MM.1S (cell line): ENCODE measurements at regions not wholly inside any gene's neighbourhood (a gene's known extent, or its start where the extent isn't known, plus 50 kb on each side); places are given as distances from the start of the nearest gene placed in this dataset.

Experiments used
- DNase-seq: peaks from one replicate; pipeline ENCODE4 v3.0.0-alpha.2; 2015
- H2AFZ ChIP-seq: fragments of 300-600 bp; sonication (generic); 2 replicates; pipeline ENCODE4 v1.6.0; 2016; ENCODE audit warnings: antibody characterized with exemption, low read length
- H3F3A ChIP-seq: fragments of 300-600 bp; sonication (generic); 2 replicates; pipeline ENCODE4 v1.6.1; 2016; ENCODE audit warnings: mild to moderate bottlenecking, antibody characterized with exemption, low read length, moderate library complexity, mixed read lengths; ENCODE audit not compliant: insufficient read depth
- H3K27ac ChIP-seq: fragments of 300-600 bp; sonication (generic); 2 replicates; pipeline ENCODE4 v1.5.1; 2016; ENCODE audit warnings: mild to moderate bottlenecking, low read length
- H3K27me3 ChIP-seq: fragments of 300-600 bp; sonication (generic); replicated peaks from 2 replicates; pipeline ENCODE4 v1.6.0; 2016; ENCODE audit warnings: low read length; ENCODE audit not compliant: insufficient read depth
- H3K36me3 ChIP-seq: fragments of 300-600 bp; sonication (generic); replicated peaks from 2 replicates; pipeline ENCODE4 v1.6.1; 2016; ENCODE audit warnings: mild to moderate bottlenecking, low read length, mixed read lengths; ENCODE audit not compliant: insufficient read depth
- H3K4me1 ChIP-seq: fragments of 300-600 bp; sonication (generic); 2 replicates; pipeline ENCODE4 v1.6.1; 2016; ENCODE audit warnings: low read length, mixed read lengths
- H3K4me2 ChIP-seq: fragments of 300-600 bp; sonication (generic); 2 replicates; pipeline ENCODE4 v1.6.0; 2016; ENCODE audit warnings: low read depth, low read length
- H3K4me3 ChIP-seq: fragments of 300-600 bp; sonication (generic); 2 replicates; pipeline ENCODE4 v1.5.1; 2016; ENCODE audit warnings: low read length, mixed read lengths
- H3K79me2 ChIP-seq: fragments of 300-600 bp; sonication (generic); 2 replicates; pipeline ENCODE4 v1.6.1; 2016; ENCODE audit warnings: mixed run types, low read length, mixed read lengths
- H3K9ac ChIP-seq: fragments of 300-600 bp; sonication (generic); 2 replicates; pipeline ENCODE4 v1.6.1; 2016; ENCODE audit warnings: low read length, mixed read lengths
- H3K9me2 ChIP-seq: fragments of 300-600 bp; sonication (generic); replicated peaks from 2 replicates; pipeline ENCODE4 v1.6.1; 2016; ENCODE audit warnings: mild to moderate bottlenecking, low read length, mixed read lengths; ENCODE audit not compliant: insufficient read depth
- H3K9me3 ChIP-seq: fragments of 300-600 bp; sonication (generic); replicated peaks from 2 replicates; pipeline ENCODE4 v1.6.1; 2016; ENCODE audit warnings: mild to moderate bottlenecking, low read length, mixed read lengths; ENCODE audit not compliant: insufficient read depth
- H4K20me1 ChIP-seq: fragments of 300-600 bp; sonication (generic); 2 replicates; pipeline ENCODE4 v1.6.1; 2016; ENCODE audit warnings: mild to moderate bottlenecking, low read length, moderate library complexity, mixed read lengths; ENCODE audit not compliant: insufficient read depth
- CTCF ChIP-seq: fragments of 300-600 bp; sonication (generic); IDR thresholded peaks from 2 replicates; pipeline ENCODE4 v1.5.1; 2016; ENCODE audit warnings: antibody characterized with exemption, low read length, mixed read lengths
- EZH2 ChIP-seq: fragments of 300-600 bp; sonication (generic); optimal IDR thresholded peaks from 2 replicates; pipeline ENCODE3; 2017; ENCODE audit warnings: low read depth, mild to moderate bottlenecking, antibody characterized with exemption, low read length, mixed read lengths
- EZH2phosphoT487 ChIP-seq: fragments of 300-600 bp; sonication (generic); IDR thresholded peaks from 2 replicates; pipeline ENCODE4 v1.6.1; 2018; ENCODE audit warnings: antibody characterized with exemption, low read length

DNA sequence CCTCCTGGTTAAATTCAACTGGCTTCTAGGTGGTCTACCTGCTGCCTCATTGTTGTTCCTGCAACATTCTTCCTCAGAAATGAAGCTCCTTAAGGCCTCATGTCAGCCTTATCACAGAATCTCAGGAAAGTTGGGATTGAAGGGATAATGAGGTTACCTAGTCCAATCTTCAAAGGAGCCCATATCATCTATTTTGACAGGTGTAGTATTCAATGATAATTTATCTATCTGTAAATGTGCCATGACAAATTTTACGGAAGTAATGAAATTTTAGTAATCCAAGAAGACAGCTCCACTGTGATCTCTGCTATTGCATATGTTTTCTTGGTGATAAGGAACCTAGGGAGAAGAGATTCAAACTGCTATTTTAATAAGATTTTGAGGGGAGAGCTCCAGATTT lies 973.8 kb downstream of the ROBO2 start:
- Histone ChIP-seq H3K36me3 (no peaks in the 10 kb centered on the region), H3K4me2 (no peak overlapping the region), H3K27ac (no peak overlapping the region), H3K9me3 (no peaks in the 10 kb centered on the region), H4K20me1 (no peaks in the 10 kb centered on the region), H3K27me3 (no peaks in the 10 kb centered on the region), H3F3A (no peaks in the 10 kb centered on the region), H2AFZ (no peak overlapping the region), H3K9me2 (no peaks in the 10 kb centered on the region), H3K79me2 (no peaks in the 10 kb centered on the region), H3K9ac (no peak overlapping the region), H3K4me3 (no peak overlapping the region), H3K4me1 (no peaks in the 10 kb centered on the region)
- TF ChIP-seq CTCF = no peak
- no peak for TF ChIP-seq EZH2
- no peak for TF ChIP-seq EZH2phosphoT487
- no peak for DNase-seq

DNA sequence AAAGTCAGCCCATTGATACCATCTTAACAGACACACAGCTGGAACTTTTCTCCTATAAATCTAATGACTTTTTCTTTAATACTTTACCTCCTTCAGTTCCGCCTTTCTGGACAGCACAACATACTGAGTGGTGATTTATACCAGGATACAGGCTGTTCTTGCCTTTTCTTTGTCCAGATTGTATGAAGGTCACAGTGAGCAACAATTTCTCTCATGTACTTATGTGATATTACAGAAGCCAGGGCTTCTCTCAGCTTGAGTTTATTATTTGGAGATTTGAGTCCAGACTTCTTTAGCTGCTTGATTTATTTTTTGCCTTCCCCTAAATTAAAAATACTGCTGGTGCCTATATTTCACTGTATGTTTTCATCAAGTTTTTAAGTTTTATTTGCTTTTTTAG lies 976.0 kb downstream of the ROBO2 start:
- no peaks in the 10 kb centered on the region for H3K9me2 ChIP-seq
- TF ChIP-seq EZH2 (no peak), EZH2phosphoT487 (no peak), CTCF (no peak)
- H3K4me2 ChIP-seq = no peak overlapping the region
- H3K4me1 ChIP-seq = no peaks in the 10 kb centered on the region
- H3K9ac ChIP-seq = no peak overlapping the region
- H3K9me3 ChIP-seq = no peaks in the 10 kb centered on the region
- no peaks in the 10 kb centered on the region for H3F3A ChIP-seq
- no peak overlapping the region for H3K4me3 ChIP-seq
- H3K27me3 ChIP-seq = no peaks in the 10 kb centered on the region
- no peaks in the 10 kb centered on the region for H3K79me2 ChIP-seq
- H4K20me1 ChIP-seq = no peaks in the 10 kb centered on the region
- DNase-seq = no peak
- H3K27ac ChIP-seq = no peak overlapping the region
- no peaks in the 10 kb centered on the region for H3K36me3 ChIP-seq
- no peak overlapping the region for H2AFZ ChIP-seq

DNA sequence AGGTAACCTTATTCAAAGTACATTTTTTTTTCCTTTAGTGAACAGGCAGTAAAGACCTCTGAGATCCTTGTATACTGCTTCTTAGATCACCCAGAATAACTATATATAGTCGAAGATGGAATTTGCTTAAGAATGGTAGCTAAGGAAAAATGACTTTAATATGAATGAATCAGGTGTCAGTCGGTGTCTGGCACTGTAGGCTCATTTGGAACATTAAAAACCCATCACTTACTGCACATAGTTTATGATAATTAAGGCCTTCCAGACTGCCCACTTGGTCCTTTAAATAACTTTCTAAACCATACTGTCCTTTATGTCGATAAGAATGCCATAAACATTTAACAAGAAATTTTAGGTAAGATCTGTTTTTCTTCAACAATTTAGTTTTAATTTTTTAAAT lies 981.8 kb downstream of the ROBO2 start:
- Histone ChIP-seq H4K20me1 (no peaks in the 10 kb centered on the region), H3K27ac (no peak overlapping the region), H3K79me2 (no peaks in the 10 kb centered on the region), H3K4me3 (no peak overlapping the region), H3K4me1 (no peaks in the 10 kb centered on the region), H3K9me2 (no peaks in the 10 kb centered on the region), H3K9me3 (no peaks in the 10 kb centered on the region), H3K36me3 (no peaks in the 10 kb centered on the region), H2AFZ (no peak overlapping the region), H3K27me3 (no peaks in the 10 kb centered on the region), H3K9ac (no peak overlapping the region), H3K4me2 (no peak overlapping the region), H3F3A (no peaks in the 10 kb centered on the region)
- no peak for TF ChIP-seq CTCF
- no peak for TF ChIP-seq EZH2
- no peak for TF ChIP-seq EZH2phosphoT487
- DNase-seq = no peak

DNA sequence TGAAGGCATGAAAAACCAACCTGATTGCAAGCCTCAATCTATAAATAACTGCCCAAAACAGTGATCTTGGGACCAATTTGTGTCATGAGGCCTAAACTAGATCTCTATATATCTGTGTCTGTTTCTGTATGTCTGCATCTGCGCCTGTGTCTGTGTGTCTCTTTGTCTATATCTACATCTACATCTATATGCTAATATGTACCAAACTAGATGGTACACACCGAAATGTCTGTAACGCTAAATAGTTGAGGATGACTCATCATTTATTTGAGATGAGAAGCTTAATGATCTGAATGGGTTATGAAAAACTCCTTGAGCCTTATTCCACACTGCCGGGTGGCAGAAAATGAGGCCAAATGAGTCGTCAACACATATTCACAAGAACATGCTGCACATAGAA lies 982.3 kb downstream of the ROBO2 start:
- no peak for TF ChIP-seq CTCF
- TF ChIP-seq EZH2phosphoT487 = no peak
- TF ChIP-seq EZH2 = no peak
- no peak overlapping the region for H3K4me3 ChIP-seq
- H3K9me2 ChIP-seq = no peaks in the 10 kb centered on the region
- no peak overlapping the region for H3K9ac ChIP-seq
- H3K9me3 ChIP-seq = no peaks in the 10 kb centered on the region
- H3K27me3 ChIP-seq = no peaks in the 10 kb centered on the region
- no peaks in the 10 kb centered on the region for H3F3A ChIP-seq
- H4K20me1 ChIP-seq = no peaks in the 10 kb centered on the region
- no peaks in the 10 kb centered on the region for H3K4me1 ChIP-seq
- H3K4me2 ChIP-seq = no peak overlapping the region
- H3K27ac ChIP-seq = no peak overlapping the region
- no peak for DNase-seq
- H2AFZ ChIP-seq = no peak overlapping the region
- no peaks in the 10 kb centered on the region for H3K79me2 ChIP-seq
- no peaks in the 10 kb centered on the region for H3K36me3 ChIP-seq
